GM19351 (cell line): ENCODE measurements at regions not wholly inside any gene's neighbourhood (a gene's known extent, or its start where the extent isn't known, plus 50 kb on each side); places are given as distances from the start of the nearest gene placed in this dataset.

ENCODE experiments used
- ATAC-seq: cut with Tn5 transposase; IDR thresholded peaks from one replicate; pipeline ENCODE4 v1.9.1; 2021; ENCODE audit warnings: mild to moderate bottlenecking, moderate library complexity; ENCODE audit not compliant: unreplicated experiment

GRCh38 chr12:20212658-20213555, 155.4 kb upstream of the PDE3A start:
- no peak for ATAC-seq

- ATAC-seq = no peak
Measured at GRCh38 chr12:20213723-20214625, 154.4 kb upstream of the PDE3A start.

- no peak for ATAC-seq
Measured at GRCh38 chr12:20220339-20220738, 148.0 kb upstream of the PDE3A start.

GRCh38 chr12:20232931-20233675, 135.2 kb upstream of the PDE3A start:
- no peak for ATAC-seq

- ATAC-seq = no peak
Measured at GRCh38 chr12:20234474-20234873, 133.9 kb upstream of the PDE3A start.

- ATAC-seq = no peak
Measured at GRCh38 chr12:20237091-20237490, 131.2 kb upstream of the PDE3A start.

- no peak for ATAC-seq
Measured at GRCh38 chr12:20245491-20245890, 122.8 kb upstream of the PDE3A start.

- no peak for ATAC-seq
Measured at GRCh38 chr12:20248646-20249045, 119.7 kb upstream of the PDE3A start.

- no peak for ATAC-seq
Measured at GRCh38 chr12:20250761-20251160, 117.6 kb upstream of the PDE3A start.

GRCh38 chr12:20257311-20257710, 111.0 kb upstream of the PDE3A start:
- no peak for ATAC-seq

GRCh38 chr12:20259786-20260185, 108.6 kb upstream of the PDE3A start:
- no peak for ATAC-seq

- no peak for ATAC-seq
Measured at GRCh38 chr12:20260851-20261250, 107.5 kb upstream of the PDE3A start.

- ATAC-seq = no peak
Measured at GRCh38 chr12:20262119-20262518, 106.2 kb upstream of the PDE3A start.

- no peak for ATAC-seq
Measured at GRCh38 chr12:20264026-20264425, 104.3 kb upstream of the PDE3A start.

GRCh38 chr12:20264608-20265114, 103.7 kb upstream of the PDE3A start:
- no peak for ATAC-seq

- no peak for ATAC-seq
Measured at GRCh38 chr12:20268121-20268732, 100.1 kb upstream of the PDE3A start.

GRCh38 chr12:20268771-20269170, 99.6 kb upstream of the PDE3A start:
- no peak for ATAC-seq

- no peak for ATAC-seq
Measured at GRCh38 chr12:20269337-20270067, 98.8 kb upstream of the PDE3A start.

- ATAC-seq = no peak
Measured at GRCh38 chr12:20270557-20270956, 97.8 kb upstream of the PDE3A start.

GRCh38 chr12:20272161-20272560, 96.2 kb upstream of the PDE3A start:
- ATAC-seq = no peak
